ENCODE measurements at regions not wholly inside any gene's neighbourhood (a gene's known extent, or its start where the extent isn't known, plus 50 kb on each side); places are given as distances from the start of the nearest gene placed in this dataset.

GRCh38 chr6:20332441-20333006, 69.2 kb upstream of the E2F3 start:
- TF ChIP-seq POLR2A (IDR thresholded peaks at IDR 0.05; ENCODE audit: low read depth, low read length) (no peak), TAF1 (IDR thresholded peaks at IDR 0.05; ENCODE audit: borderline replicate concordance, low read depth, low read length) (no peak), POLR2AphosphoS5 (IDR thresholded peaks at IDR 0.05; ENCODE audit: low read depth, low read length) (no peak)
